ENCODE measurements at regions not wholly inside any gene's neighbourhood (a gene's known extent, or its start where the extent isn't known, plus 50 kb on each side); places are given as distances from the start of the nearest gene placed in this dataset.

GRCh38 chr6:114608091-114608490 lies 265.3 kb upstream of the HS3ST5 start:
- H3K27me3 Mint-ChIP-seq = no peaks in the 10 kb centered on the region
- POLR2A ChIA-PET = no interaction called here
- peaks cover 0 to 22% (median 3%) of the 10 kb centered on the region in 11 donors for H3K9me3 Mint-ChIP-seq
- no peaks in the 10 kb centered on the region for H3K4me1 Mint-ChIP-seq
- no peak overlapping the region for H3K4me3 ChIP-seq (ENCODE audit: low read length)
- no peaks in the 10 kb centered on the region for H3K36me3 ChIP-seq (ENCODE audit: control insufficient read depth in 2 of 3, insufficient read depth in 3 of 3, low read length in 3 of 3)
- no peaks in the 10 kb centered on the region for H3K36me3 Mint-ChIP-seq
- H3K4me1 ChIP-seq (ENCODE audit: control insufficient read depth in 2 of 2, insufficient read depth in 2 of 2, low read length in 2 of 2) = no peaks in the 10 kb centered on the region
- no peak overlapping the region for H3K27ac Mint-ChIP-seq
- H3K4me3 Mint-ChIP-seq = no peak overlapping the region
- no peaks in the 10 kb centered on the region for H3K27me3 ChIP-seq (ENCODE audit: control insufficient read depth in 2 of 2, insufficient read depth in 2 of 2, low read length in 2 of 2)
- ATAC-seq (no peak), DNase-seq (no peak)
- intact Hi-C loops (cut with micrococcal nuclease) = no loop called here
- CTCF ChIA-PET = no interaction called here
- no peak overlapping the region for H3K27ac ChIP-seq (ENCODE audit: low read depth, low read length)
- H3K9me3 ChIP-seq (ENCODE audit: control insufficient read depth in 2 of 3, low read length in 3 of 3) = peaks cover 0 to 3% (median 0%) of the 10 kb centered on the region in 3 experiments

- intact Hi-C loops (cut with micrococcal nuclease) = no loop called here
- Mint-ChIP-seq H3K9me3 (peaks cover 0 to 3% (median 0%) of the 10 kb centered on the region in 11 donors), H3K4me3 (no peak overlapping the region), H3K27me3 (no peaks in the 10 kb centered on the region), H3K4me1 (no peaks in the 10 kb centered on the region), H3K27ac (no peak overlapping the region), H3K36me3 (no peaks in the 10 kb centered on the region)
- no peak overlapping the region for H3K4me3 ChIP-seq (ENCODE audit: low read length)
- DNase-seq = no peak
- peaks cover 0 to 3% (median 0%) of the 10 kb centered on the region in 3 experiments for H3K9me3 ChIP-seq (ENCODE audit: control insufficient read depth in 2 of 3, low read length in 3 of 3)
- ChIA-PET CTCF (no interaction called here), POLR2A (no interaction called here)
- ATAC-seq = no peak
- no peaks in the 10 kb centered on the region for H3K36me3 ChIP-seq (ENCODE audit: control insufficient read depth in 2 of 3, insufficient read depth in 3 of 3, low read length in 3 of 3)
- H3K27me3 ChIP-seq (ENCODE audit: control insufficient read depth in 2 of 2, insufficient read depth in 2 of 2, low read length in 2 of 2) = no peaks in the 10 kb centered on the region
- H3K4me1 ChIP-seq (ENCODE audit: control insufficient read depth in 2 of 2, insufficient read depth in 2 of 2, low read length in 2 of 2) = no peaks in the 10 kb centered on the region
- H3K27ac ChIP-seq (ENCODE audit: low read depth, low read length) = no peak overlapping the region
Measured at GRCh38 chr6:114605656-114606055, 262.8 kb upstream of the HS3ST5 start.

- intact Hi-C loops (cut with micrococcal nuclease) = no loop called here
- H3K36me3 Mint-ChIP-seq = no peaks in the 10 kb centered on the region
Measured at GRCh38 chr6:114600381-114600780, 257.6 kb upstream of the HS3ST5 start.

GRCh38 chr6:114595591-114595990 lies 252.8 kb upstream of the HS3ST5 start:
- H3K9me3 Mint-ChIP-seq = peaks cover 0 to 7% (median 0%) of the 10 kb centered on the region in 11 donors
- no peak for ATAC-seq

More at GRCh38 chr6:114600381-114600780, 257.6 kb upstream of the HS3ST5 start:
- H3K4me1 ChIP-seq (ENCODE audit: control insufficient read depth in 2 of 2, insufficient read depth in 2 of 2, low read length in 2 of 2) = no peaks in the 10 kb centered on the region
- no peak overlapping the region for H3K27ac ChIP-seq (ENCODE audit: low read depth, low read length)
- no peak overlapping the region for H3K4me3 ChIP-seq (ENCODE audit: low read length)
- CTCF ChIA-PET = no interaction called here
- Mint-ChIP-seq H3K27me3 (no peaks in the 10 kb centered on the region), H3K27ac (no peak overlapping the region), H3K4me3 (no peak overlapping the region), H3K9me3 (peaks cover 0 to 2% (median 0%) of the 10 kb centered on the region in 11 donors), H3K4me1 (no peaks in the 10 kb centered on the region)
- no peaks in the 10 kb centered on the region for H3K36me3 ChIP-seq (ENCODE audit: control insufficient read depth in 2 of 3, insufficient read depth in 3 of 3, low read length in 3 of 3)
- ATAC-seq (no peak), DNase-seq (no peak)
- no peaks in the 10 kb centered on the region for H3K9me3 ChIP-seq (ENCODE audit: control insufficient read depth in 2 of 3, low read length in 3 of 3)
- no peaks in the 10 kb centered on the region for H3K27me3 ChIP-seq (ENCODE audit: control insufficient read depth in 2 of 2, insufficient read depth in 2 of 2, low read length in 2 of 2)
- POLR2A ChIA-PET = no interaction called here

GRCh38 chr6:114595186-114595585 lies 252.4 kb upstream of the HS3ST5 start:
- no peak for DNase-seq
- no peaks in the 10 kb centered on the region for H3K4me1 Mint-ChIP-seq
- Histone ChIP-seq H3K9me3 (ENCODE audit: control insufficient read depth in 2 of 3, low read length in 3 of 3) (no peaks in the 10 kb centered on the region), H3K27ac (ENCODE audit: low read depth, low read length) (no peak overlapping the region), H3K36me3 (ENCODE audit: control insufficient read depth in 2 of 3, insufficient read depth in 3 of 3, low read length in 3 of 3) (no peaks in the 10 kb centered on the region), H3K4me3 (ENCODE audit: low read length) (no peak overlapping the region), H3K4me1 (ENCODE audit: control insufficient read depth in 2 of 2, insufficient read depth in 2 of 2, low read length in 2 of 2) (no peaks in the 10 kb centered on the region), H3K27me3 (ENCODE audit: control insufficient read depth in 2 of 2, insufficient read depth in 2 of 2, low read length in 2 of 2) (no peaks in the 10 kb centered on the region)
- H3K4me3 Mint-ChIP-seq = no peak overlapping the region
- no peak for ATAC-seq
- H3K27me3 Mint-ChIP-seq = no peaks in the 10 kb centered on the region
- no peaks in the 10 kb centered on the region for H3K36me3 Mint-ChIP-seq
- CTCF ChIA-PET = no interaction called here
- H3K27ac Mint-ChIP-seq = no peak overlapping the region
- H3K9me3 Mint-ChIP-seq = peaks cover 0 to 7% (median 0%) of the 10 kb centered on the region in 11 donors
- intact Hi-C loops (cut with micrococcal nuclease) = no loop called here
- POLR2A ChIA-PET = no interaction called here

More at GRCh38 chr6:114595591-114595990, 252.8 kb upstream of the HS3ST5 start:
- no peak for DNase-seq
- Histone ChIP-seq H3K36me3 (ENCODE audit: control insufficient read depth in 2 of 3, insufficient read depth in 3 of 3, low read length in 3 of 3) (no peaks in the 10 kb centered on the region), H3K27me3 (ENCODE audit: control insufficient read depth in 2 of 2, insufficient read depth in 2 of 2, low read length in 2 of 2) (no peaks in the 10 kb centered on the region), H3K27ac (ENCODE audit: low read depth, low read length) (no peak overlapping the region), H3K4me3 (ENCODE audit: low read length) (no peak overlapping the region), H3K4me1 (ENCODE audit: control insufficient read depth in 2 of 2, insufficient read depth in 2 of 2, low read length in 2 of 2) (no peaks in the 10 kb centered on the region), H3K9me3 (ENCODE audit: control insufficient read depth in 2 of 3, low read length in 3 of 3) (no peaks in the 10 kb centered on the region)
- no peaks in the 10 kb centered on the region for H3K4me1 Mint-ChIP-seq
- no peaks in the 10 kb centered on the region for H3K36me3 Mint-ChIP-seq
- CTCF ChIA-PET = no interaction called here
- no peak overlapping the region for H3K4me3 Mint-ChIP-seq
- intact Hi-C loops (cut with micrococcal nuclease) = no loop called here
- H3K27me3 Mint-ChIP-seq = no peaks in the 10 kb centered on the region
- POLR2A ChIA-PET = no interaction called here
- no peak overlapping the region for H3K27ac Mint-ChIP-seq

- Mint-ChIP-seq H3K27ac (no peak overlapping the region), H3K4me1 (no peaks in the 10 kb centered on the region), H3K27me3 (no peaks in the 10 kb centered on the region), H3K36me3 (no peaks in the 10 kb centered on the region), H3K4me3 (no peak overlapping the region), H3K9me3 (peaks cover 0 to 10% (median 3%) of the 10 kb centered on the region in 11 donors)
- H3K36me3 ChIP-seq (ENCODE audit: control insufficient read depth in 2 of 3, insufficient read depth in 3 of 3, low read length in 3 of 3) = no peaks in the 10 kb centered on the region
- ATAC-seq (no peak), DNase-seq (no peak)
- intact Hi-C loops (cut with micrococcal nuclease) = no loop called here
- POLR2A ChIA-PET = no interaction called here
- H3K27me3 ChIP-seq (ENCODE audit: control insufficient read depth in 2 of 2, insufficient read depth in 2 of 2, low read length in 2 of 2) = no peaks in the 10 kb centered on the region
- H3K4me1 ChIP-seq (ENCODE audit: control insufficient read depth in 2 of 2, insufficient read depth in 2 of 2, low read length in 2 of 2) = no peaks in the 10 kb centered on the region
- no peak overlapping the region for H3K4me3 ChIP-seq (ENCODE audit: low read length)
- no peak overlapping the region for H3K27ac ChIP-seq (ENCODE audit: low read depth, low read length)
- no peaks in the 10 kb centered on the region for H3K9me3 ChIP-seq (ENCODE audit: control insufficient read depth in 2 of 3, low read length in 3 of 3)
- CTCF ChIA-PET = no interaction called here
Measured at GRCh38 chr6:114592506-114592905, 249.7 kb upstream of the HS3ST5 start.

- ChIA-PET POLR2A (no interaction called here), CTCF (no interaction called here)
- Histone ChIP-seq H3K9me3 (ENCODE audit: control insufficient read depth in 2 of 3, low read length in 3 of 3) (no peaks in the 10 kb centered on the region), H3K4me1 (ENCODE audit: control insufficient read depth in 2 of 2, insufficient read depth in 2 of 2, low read length in 2 of 2) (no peaks in the 10 kb centered on the region), H3K36me3 (ENCODE audit: control insufficient read depth in 2 of 3, insufficient read depth in 3 of 3, low read length in 3 of 3) (no peaks in the 10 kb centered on the region), H3K27me3 (ENCODE audit: control insufficient read depth in 2 of 2, insufficient read depth in 2 of 2, low read length in 2 of 2) (no peaks in the 10 kb centered on the region), H3K4me3 (ENCODE audit: low read length) (no peak overlapping the region), H3K27ac (ENCODE audit: low read depth, low read length) (no peak overlapping the region)
- no peak overlapping the region for H3K27ac Mint-ChIP-seq
- intact Hi-C loops (cut with micrococcal nuclease) = no loop called here
- no peak for ATAC-seq
- H3K9me3 Mint-ChIP-seq = peaks cover 0 to 16% (median 0%) of the 10 kb centered on the region in 11 donors
- H3K4me1 Mint-ChIP-seq = no peaks in the 10 kb centered on the region
- DNase-seq = no peak
- no peaks in the 10 kb centered on the region for H3K27me3 Mint-ChIP-seq
- no peaks in the 10 kb centered on the region for H3K36me3 Mint-ChIP-seq
- H3K4me3 Mint-ChIP-seq = no peak overlapping the region
Measured at GRCh38 chr6:114588726-114589125, 245.9 kb upstream of the HS3ST5 start.

Data from naive thymus-derived CD4-positive, alpha-beta T cell (primary cell).